NCI-H82 treated with DMSO at 0.1 percent for 48 hours (cell line): ENCODE measurements at regions not wholly inside any gene's neighbourhood (a gene's known extent, or its start where the extent isn't known, plus 50 kb on each side); places are given as distances from the start of the nearest gene placed in this dataset.
A peak's percentile ranks its signal among the peaks of the same experiment; 100 is the strongest.

Source experiments
- DNase-seq: peaks from one replicate; lab custom pipeline; 2025; ENCODE audit not compliant: unreplicated experiment; lab: John Stamatoyannopoulos, UW

- no peak for DNase-seq
Measured at GRCh38 chr12:92650228-92650822, 52.5 kb upstream of the PLEKHG7 start.

- peak; percentile 56 for DNase-seq
Measured at GRCh38 chr12:92649511-92650227, 53.1 kb upstream of the PLEKHG7 start.

- no peak for DNase-seq
Measured at GRCh38 chr12:92648242-92649031, 54.4 kb upstream of the PLEKHG7 start.

- DNase-seq = no peak
Measured at GRCh38 chr12:92641291-92641690, 61.5 kb upstream of the PLEKHG7 start.

- no peak for DNase-seq
Measured at GRCh38 chr12:92640691-92641090, 62.1 kb upstream of the PLEKHG7 start.

GRCh38 chr12:92639017-92639416 is 63.8 kb upstream of the PLEKHG7 start:
- DNase-seq = no peak

GRCh38 chr12:92634730-92635129 is 68.1 kb upstream of the PLEKHG7 start:
- no peak for DNase-seq

GRCh38 chr12:92634202-92634601 is 68.6 kb upstream of the PLEKHG7 start:
- DNase-seq = no peak

- no peak for DNase-seq
Measured at GRCh38 chr12:92630968-92631367, 71.8 kb upstream of the PLEKHG7 start.

- peak; percentile 12 for DNase-seq
Measured at GRCh38 chr12:92629349-92630065, 73.3 kb upstream of the PLEKHG7 start.

- DNase-seq = no peak
Measured at GRCh38 chr12:92628476-92628875, 74.3 kb upstream of the PLEKHG7 start.

GRCh38 chr12:92627511-92627910 is 75.3 kb upstream of the PLEKHG7 start:
- no peak for DNase-seq

GRCh38 chr12:92625639-92626310 is 77.0 kb upstream of the PLEKHG7 start:
- DNase-seq = no peak

GRCh38 chr12:92624236-92624635 is 78.6 kb upstream of the PLEKHG7 start:
- DNase-seq = peak; percentile 96

- DNase-seq = no peak
Measured at GRCh38 chr12:92623386-92623785, 79.4 kb upstream of the PLEKHG7 start.

- no peak for DNase-seq
Measured at GRCh38 chr12:92621833-92622232, 81.0 kb upstream of the PLEKHG7 start.

GRCh38 chr12:92621312-92621711 is 81.5 kb upstream of the PLEKHG7 start:
- no peak for DNase-seq

- no peak for DNase-seq
Measured at GRCh38 chr12:92619730-92620684, 82.8 kb upstream of the PLEKHG7 start.

GRCh38 chr12:92619026-92619425 is 83.8 kb upstream of the PLEKHG7 start:
- DNase-seq = no peak

- no peak for DNase-seq
Measured at GRCh38 chr12:92615703-92616102, 87.1 kb upstream of the PLEKHG7 start.
